ENCODE measurements at regions not wholly inside any gene's neighbourhood (a gene's known extent, or its start where the extent isn't known, plus 50 kb on each side); places are given as distances from the start of the nearest gene placed in this dataset.

DNA sequence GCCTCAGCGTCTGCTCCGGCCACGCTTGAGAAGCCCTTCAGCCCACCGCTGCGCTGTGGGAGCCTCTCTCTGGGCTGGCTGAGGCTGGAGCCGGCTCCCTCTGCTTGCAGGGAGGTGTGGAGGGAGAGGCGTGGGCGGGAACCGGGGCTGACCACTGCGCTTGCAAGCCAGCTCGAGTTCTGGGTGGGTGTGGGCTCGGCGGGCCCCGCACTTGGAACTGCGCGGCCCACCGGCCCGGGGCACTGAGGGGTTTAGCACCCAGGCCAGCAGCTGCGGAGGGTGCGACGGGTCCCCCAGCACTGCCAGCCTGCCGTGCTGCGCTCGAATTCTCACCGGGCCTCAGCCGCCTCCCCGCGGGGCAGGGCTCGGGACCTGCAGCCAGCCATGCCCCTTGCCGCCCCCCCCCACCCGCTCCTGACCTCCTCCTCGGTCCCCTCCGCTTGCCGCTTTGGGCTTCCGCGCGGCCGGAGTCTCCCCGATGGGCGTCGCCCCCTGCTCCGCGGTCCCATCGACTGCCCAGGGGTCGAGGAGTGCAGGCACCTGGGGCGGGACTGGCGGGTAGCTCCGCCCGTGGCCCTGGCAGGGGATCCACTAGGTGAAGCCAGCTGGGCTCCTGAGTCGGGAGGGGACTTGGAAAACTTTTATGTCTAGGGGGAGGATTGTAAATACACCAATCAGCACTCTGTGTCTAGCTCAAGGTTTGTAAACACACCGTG, 106.7 kb downstream of the RAP2B start:
- in situ Hi-C loops (cut with MboI; ENCODE audit: low sequenced_read_pairs, unreplicated experiment), result no loop called here
- no peak for DNase-seq (ENCODE audit: low spot score)
- TF ChIP-seq, protein P1, sequence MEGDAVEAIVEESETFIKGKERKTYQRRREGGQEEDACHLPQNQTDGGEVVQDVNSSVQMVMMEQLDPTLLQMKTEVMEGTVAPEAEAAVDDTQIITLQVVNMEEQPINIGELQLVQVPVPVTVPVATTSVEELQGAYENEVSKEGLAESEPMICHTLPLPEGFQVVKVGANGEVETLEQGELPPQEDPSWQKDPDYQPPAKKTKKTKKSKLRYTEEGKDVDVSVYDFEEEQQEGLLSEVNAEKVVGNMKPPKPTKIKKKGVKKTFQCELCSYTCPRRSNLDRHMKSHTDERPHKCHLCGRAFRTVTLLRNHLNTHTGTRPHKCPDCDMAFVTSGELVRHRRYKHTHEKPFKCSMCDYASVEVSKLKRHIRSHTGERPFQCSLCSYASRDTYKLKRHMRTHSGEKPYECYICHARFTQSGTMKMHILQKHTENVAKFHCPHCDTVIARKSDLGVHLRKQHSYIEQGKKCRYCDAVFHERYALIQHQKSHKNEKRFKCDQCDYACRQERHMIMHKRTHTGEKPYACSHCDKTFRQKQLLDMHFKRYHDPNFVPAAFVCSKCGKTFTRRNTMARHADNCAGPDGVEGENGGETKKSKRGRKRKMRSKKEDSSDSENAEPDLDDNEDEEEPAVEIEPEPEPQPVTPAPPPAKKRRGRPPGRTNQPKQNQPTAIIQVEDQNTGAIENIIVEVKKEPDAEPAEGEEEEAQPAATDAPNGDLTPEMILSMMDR (IDR thresholded peaks at IDR 0.05; ENCODE audit: borderline replicate concordance, control extremely low read depth, extremely low read depth, insufficient read depth, missing control alignments), result no peak

DNA sequence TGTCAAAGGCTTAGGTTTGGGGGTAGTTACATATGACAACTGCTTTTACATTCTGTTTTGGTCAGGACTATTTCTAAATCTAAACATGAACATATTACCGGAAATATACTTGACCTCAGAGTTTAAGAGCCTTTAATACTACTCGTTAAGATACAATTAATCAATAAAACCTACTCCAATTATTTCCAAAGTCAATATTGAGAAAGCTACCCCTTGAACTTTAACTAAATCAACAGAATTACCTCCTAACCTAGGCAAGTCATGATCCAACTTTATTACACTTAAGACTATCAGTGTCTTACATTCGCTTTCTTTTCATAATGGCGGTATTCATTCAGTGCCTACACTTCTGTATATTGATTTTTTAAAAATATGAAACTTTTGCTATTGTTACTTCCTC, 107.7 kb downstream of the RAP2B start:
- in situ Hi-C loops (cut with MboI; ENCODE audit: low sequenced_read_pairs, unreplicated experiment), result no loop called here
- TF ChIP-seq, protein P1 (IDR thresholded peaks at IDR 0.05; ENCODE audit: borderline replicate concordance, control extremely low read depth, extremely low read depth, insufficient read depth, missing control alignments), result no peak
- DNase-seq (ENCODE audit: low spot score), result no peak

DNA sequence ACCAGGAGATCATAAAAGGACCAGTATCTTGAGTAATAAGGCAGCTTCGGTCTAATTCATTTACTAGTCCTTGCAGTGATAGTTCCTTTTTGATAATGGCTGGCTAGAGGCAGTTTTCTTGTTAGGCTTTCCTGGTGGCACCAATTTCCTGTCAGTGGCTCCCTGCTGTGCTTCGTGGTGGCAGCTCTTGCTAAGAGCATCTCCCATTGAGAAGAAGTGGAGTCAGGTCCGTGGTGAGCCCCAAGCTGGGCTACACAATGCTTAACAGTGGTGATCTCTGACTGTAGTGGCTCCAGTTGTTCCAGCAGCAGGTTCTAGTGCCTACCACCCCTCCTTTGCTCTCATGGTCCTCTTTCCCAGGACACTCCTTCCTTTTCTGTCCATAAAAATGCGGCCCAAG, 111.2 kb downstream of the RAP2B start:
- in situ Hi-C loops (cut with MboI; ENCODE audit: low sequenced_read_pairs, unreplicated experiment), result no loop called here
- TF ChIP-seq, protein P1 (IDR thresholded peaks at IDR 0.05; ENCODE audit: borderline replicate concordance, control extremely low read depth, extremely low read depth, insufficient read depth, missing control alignments), result no peak
- no peak for DNase-seq (ENCODE audit: low spot score)

DNA sequence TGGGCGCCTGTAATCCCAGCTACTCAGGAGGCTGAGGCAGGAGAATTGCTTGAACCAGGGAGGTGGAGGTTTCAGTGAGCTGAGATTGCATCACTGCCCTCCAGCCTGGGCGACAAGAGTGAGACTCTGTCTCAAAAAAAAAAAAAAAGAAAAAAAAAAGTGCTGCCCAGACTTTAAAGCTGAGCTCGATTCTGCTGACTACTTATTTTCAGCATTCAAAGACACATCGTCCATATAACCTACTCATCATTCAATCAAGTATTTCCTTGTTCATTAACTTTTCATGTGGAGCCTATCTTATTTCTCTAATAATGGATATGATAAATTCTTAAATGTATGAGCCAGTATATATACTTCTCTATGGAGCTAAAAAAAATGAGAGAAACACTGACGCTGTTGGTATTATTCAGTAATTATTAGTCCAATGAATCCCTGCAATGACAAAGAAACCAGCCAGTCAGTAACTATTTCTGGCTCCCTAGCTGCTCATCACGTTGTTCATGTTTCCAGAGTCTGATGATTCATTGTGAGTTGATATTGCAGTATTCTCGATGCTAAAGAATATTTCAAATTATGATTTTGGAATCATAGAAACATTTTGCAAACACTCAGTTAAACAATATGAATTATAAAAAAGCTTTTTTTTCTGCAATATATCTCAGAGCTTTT, 111.9 kb downstream of the RAP2B start:
- in situ Hi-C loops (cut with MboI; ENCODE audit: low sequenced_read_pairs, unreplicated experiment), result no loop called here
- TF ChIP-seq, protein P1 (IDR thresholded peaks at IDR 0.05; ENCODE audit: borderline replicate concordance, control extremely low read depth, extremely low read depth, insufficient read depth, missing control alignments), result no peak
- DNase-seq (ENCODE audit: low spot score), result no peak

DNA sequence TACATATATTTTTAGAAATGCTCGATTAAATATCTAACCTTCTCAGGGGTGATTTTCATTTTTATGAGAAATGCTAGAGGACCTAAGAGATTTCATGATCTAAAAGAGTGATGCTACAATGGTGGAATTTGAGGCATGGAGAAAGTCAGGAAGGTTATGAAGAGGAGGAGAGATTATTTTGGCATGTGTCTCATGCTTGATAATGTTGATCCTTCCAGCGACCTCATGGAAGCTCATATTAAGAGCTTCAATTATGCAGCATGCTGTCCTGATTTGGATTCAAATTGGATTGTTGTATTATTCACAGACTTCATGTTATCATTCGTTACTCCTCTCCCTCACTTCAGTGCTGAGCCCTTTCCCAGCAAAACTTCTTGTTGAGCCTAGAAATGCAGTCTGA, 112.5 kb downstream of the RAP2B start:
- DNase-seq (ENCODE audit: low spot score), result no peak
- TF ChIP-seq, protein P1 (IDR thresholded peaks at IDR 0.05; ENCODE audit: borderline replicate concordance, control extremely low read depth, extremely low read depth, insufficient read depth, missing control alignments), result no peak
- in situ Hi-C loops (cut with MboI; ENCODE audit: low sequenced_read_pairs, unreplicated experiment), result no loop called here

DNA sequence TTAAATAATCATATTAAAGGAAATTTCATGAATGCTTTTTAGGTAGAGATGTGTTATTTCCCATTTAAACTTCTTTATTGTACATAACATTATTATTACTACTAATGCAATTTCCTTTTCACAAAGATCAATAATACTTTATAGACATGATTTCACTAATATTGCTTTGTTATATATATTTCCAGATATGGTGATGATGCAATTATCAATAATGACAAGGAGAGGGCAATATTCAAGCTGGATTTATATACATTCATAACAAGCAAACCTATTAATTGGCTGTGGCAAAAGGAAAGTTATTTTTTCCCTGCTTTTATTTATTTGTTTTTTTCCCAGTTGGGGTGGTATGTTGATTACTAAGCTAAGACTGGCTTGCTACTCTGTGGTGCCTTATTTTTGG, 113.5 kb downstream of the RAP2B start:
- no peak for DNase-seq (ENCODE audit: low spot score)
- TF ChIP-seq, protein P1 (IDR thresholded peaks at IDR 0.05; ENCODE audit: borderline replicate concordance, control extremely low read depth, extremely low read depth, insufficient read depth, missing control alignments), result no peak
- in situ Hi-C loops (cut with MboI; ENCODE audit: low sequenced_read_pairs, unreplicated experiment), result loop anchor here (25.0 kb wide), 1 partner anchor 238 kb away; no protein-coding TSS in a partner anchor
